Astrocyte of the cerebellum (primary cell): ENCODE measurements at regions not wholly inside any gene's neighbourhood (a gene's known extent, or its start where the extent isn't known, plus 50 kb on each side); places are given as distances from the start of the nearest gene placed in this dataset.

Experiments used
- DNase-seq: peaks from one replicate; pipeline ENCODE4 v3.0.0-alpha.2; 2011; ENCODE audit warnings: low read depth
- H3K4me3 ChIP-seq: 2 replicates; pipeline ENCODE4 v1.5.1; 2011; ENCODE audit warnings: mild to moderate bottlenecking, low read depth, low read length, moderate library complexity
- CTCF ChIP-seq: IDR thresholded peaks from 2 replicates; pipeline ENCODE4 v1.5.1; 2012; ENCODE audit warnings: low read length, low read depth, moderate library complexity, mild to moderate bottlenecking; ENCODE audit errors: missing control alignments
- in situ Hi-C: cut with HindIII; loops from 2 replicates; pipeline ENCODE4 v1.10.0; 2017; ENCODE audit warnings: low sequenced_read_pairs

DNA sequence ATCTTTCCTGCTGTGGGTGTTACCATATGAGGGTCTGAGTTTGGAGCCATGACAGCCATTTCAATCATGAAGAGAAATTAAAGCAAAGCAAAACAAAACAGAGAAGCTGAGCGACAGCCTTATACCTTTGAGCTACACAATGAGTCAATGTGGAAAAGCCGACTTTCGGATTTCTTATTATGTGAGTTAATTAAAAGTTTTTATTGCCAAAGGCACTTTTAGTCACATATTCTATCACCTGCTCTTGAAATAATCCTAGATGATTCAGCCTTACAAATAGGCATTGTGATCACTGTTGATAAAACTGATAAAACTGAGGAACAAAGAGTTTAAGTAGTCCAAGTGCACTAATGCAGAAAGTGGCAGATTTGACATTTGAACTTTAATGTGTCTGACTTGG, 381.9 kb upstream of the TENM4 start:
- in situ Hi-C loops, result no loop called here
- no peak for DNase-seq
- no peak overlapping the region for H3K4me3 ChIP-seq
- no peak for TF ChIP-seq CTCF

DNA sequence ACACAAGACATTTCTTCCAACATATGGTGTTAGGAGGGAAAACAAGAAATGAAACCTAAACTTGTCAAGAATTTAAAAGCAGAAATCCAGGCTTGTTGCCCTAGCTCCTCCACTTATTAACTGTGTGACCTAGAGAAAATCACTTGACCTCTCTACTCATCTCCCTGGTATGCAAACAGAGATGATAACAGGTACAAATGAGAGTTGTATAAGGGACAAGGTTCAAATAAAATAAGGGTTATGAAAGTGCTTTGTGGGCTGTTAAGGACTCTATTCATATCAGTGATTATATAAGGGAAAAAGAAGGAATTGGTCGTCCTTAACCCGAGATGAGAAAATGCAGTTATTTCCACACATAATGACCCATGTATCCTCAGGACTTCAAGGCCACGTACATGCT, 372.7 kb upstream of the TENM4 start:
- in situ Hi-C loops, result no loop called here
- no peak for DNase-seq
- no peak overlapping the region for H3K4me3 ChIP-seq
- no peak for TF ChIP-seq CTCF

GRCh38 chr11:79809487-79809886, 368.7 kb upstream of the TENM4 start:
- H3K4me3 ChIP-seq, result no peak overlapping the region
- DNase-seq, result no peak
- in situ Hi-C loops, result no loop called here
- no peak for TF ChIP-seq CTCF

GRCh38 chr11:79807506-79807905, 366.7 kb upstream of the TENM4 start:
- no peak for DNase-seq
- TF ChIP-seq CTCF, result no peak
- in situ Hi-C loops, result no loop called here
- H3K4me3 ChIP-seq, result no peak overlapping the region

- TF ChIP-seq CTCF, result no peak
- no peak for DNase-seq
- in situ Hi-C loops, result no loop called here
Measured at GRCh38 chr11:79796704-79797103, 355.9 kb upstream of the TENM4 start.

GRCh38 chr11:79794484-79795393, 353.9 kb upstream of the TENM4 start:
- no peak overlapping the region for H3K4me3 ChIP-seq
- DNase-seq, result no peak
- no peak for TF ChIP-seq CTCF
- in situ Hi-C loops, result no loop called here

More at GRCh38 chr11:79796704-79797103, 355.9 kb upstream of the TENM4 start:
- H3K4me3 ChIP-seq, result no peak overlapping the region

DNA sequence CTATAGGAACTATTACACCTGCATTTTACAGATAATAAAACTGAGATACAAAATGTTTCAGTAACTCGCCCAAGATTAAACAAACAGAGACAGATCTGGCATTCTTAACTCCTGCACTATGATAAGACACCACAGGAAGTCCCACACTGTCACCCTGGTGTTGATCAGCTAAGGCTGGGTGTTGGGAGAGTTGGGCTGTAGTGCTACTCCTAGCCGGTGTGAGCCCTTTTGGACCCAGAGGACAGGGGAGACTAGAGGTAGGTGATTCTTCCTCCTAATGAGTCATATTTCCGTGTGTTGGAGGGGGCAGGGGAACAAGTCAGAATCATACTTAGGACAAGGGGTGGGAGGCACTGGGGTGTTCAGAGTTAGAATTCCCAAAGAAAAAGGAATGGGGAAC, 353.2 kb upstream of the TENM4 start:
- DNase-seq, result no peak
- TF ChIP-seq CTCF, result no peak
- in situ Hi-C loops, result no loop called here
- no peak overlapping the region for H3K4me3 ChIP-seq
